ENCODE measurements at regions not wholly inside any gene's neighbourhood (a gene's known extent, or its start where the extent isn't known, plus 50 kb on each side); places are given as distances from the start of the nearest gene placed in this dataset.
"Not testable (repeated sequence)": the region's sequence is repeated elsewhere in the genome, so short reads cannot be mapped to it uniquely, and the experiment has no call there.

DNA sequence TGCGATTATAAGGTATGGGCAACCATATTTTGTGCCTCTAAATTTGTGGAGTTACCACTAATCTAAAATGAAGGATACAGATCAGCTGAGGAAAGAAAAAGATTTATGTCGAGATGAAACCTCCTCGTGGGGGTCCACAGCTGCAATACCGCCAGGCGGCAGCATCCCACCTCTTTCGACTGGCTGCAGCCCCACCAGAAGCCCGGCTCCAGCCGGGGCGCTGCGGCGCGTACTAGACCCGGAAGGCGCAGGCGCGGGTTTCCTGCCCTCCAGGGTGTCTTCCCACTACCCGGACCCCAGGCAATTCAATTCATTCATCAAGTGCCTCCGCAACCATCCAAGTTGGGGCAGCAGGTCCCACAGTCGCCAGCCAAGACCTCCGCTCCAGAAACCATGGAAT is 366.1 kb upstream of the DEFB115 start:
- not testable (repeated sequence) for TF ChIP-seq POLR2A (IDR thresholded peaks at IDR 0.05)
- TF ChIP-seq, protein P1, sequence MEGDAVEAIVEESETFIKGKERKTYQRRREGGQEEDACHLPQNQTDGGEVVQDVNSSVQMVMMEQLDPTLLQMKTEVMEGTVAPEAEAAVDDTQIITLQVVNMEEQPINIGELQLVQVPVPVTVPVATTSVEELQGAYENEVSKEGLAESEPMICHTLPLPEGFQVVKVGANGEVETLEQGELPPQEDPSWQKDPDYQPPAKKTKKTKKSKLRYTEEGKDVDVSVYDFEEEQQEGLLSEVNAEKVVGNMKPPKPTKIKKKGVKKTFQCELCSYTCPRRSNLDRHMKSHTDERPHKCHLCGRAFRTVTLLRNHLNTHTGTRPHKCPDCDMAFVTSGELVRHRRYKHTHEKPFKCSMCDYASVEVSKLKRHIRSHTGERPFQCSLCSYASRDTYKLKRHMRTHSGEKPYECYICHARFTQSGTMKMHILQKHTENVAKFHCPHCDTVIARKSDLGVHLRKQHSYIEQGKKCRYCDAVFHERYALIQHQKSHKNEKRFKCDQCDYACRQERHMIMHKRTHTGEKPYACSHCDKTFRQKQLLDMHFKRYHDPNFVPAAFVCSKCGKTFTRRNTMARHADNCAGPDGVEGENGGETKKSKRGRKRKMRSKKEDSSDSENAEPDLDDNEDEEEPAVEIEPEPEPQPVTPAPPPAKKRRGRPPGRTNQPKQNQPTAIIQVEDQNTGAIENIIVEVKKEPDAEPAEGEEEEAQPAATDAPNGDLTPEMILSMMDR (IDR thresholded peaks at IDR 0.05), result not testable (repeated sequence)
